ENCODE measurements at regions not wholly inside any gene's neighbourhood (a gene's known extent, or its start where the extent isn't known, plus 50 kb on each side); places are given as distances from the start of the nearest gene placed in this dataset.
A peak's percentile ranks its signal among the peaks of the same experiment; 100 is the strongest.
"Not testable (repeated sequence)": the region's sequence is repeated elsewhere in the genome, so short reads cannot be mapped to it uniquely, and the experiment has no call there.

DNA sequence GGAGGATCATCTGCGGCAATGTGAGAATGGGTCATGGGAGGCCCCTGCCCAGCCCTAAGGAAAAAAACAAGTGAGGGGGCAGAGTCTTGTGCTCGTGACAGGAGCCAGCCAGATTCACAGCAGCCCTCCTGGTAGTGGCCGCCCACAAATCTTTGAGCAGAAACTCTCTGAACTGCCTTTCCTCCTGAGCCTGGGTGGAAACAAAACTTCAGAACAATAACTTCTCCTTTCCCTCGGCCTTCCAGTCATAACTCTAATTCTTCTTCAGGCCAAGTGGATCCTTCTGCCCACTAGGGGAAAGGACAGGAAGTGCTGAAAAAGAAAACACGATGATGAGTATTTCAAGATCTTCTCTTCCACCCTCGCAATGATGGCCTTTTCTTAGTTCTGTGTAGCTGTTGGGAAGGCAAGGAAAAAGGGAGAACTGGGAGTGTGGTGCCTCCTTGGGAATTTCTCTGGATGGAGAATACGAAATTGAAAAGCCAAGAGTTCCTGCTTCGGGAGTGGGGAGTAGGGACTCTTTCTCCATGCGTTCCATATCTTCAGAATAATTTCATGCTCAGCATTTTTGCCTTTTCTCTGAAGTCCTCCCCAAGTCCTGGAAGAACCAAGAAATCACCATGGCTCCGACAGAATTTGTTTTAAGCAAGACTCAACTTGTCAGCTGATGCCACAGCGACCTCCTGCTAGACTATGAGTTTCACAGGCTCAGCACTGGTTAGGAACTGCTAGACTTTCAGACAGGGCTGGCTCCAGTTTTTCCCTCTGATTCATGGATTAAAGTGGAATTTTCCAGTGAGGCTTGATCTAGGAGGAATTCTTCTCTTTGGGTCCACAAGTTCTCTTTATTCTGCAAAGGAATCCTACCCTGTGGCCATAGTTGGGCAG is 188.9 kb downstream of the CAND1 start:
- DNase-seq = no peak

- DNase-seq = no peak
These were observed 189.4 kb upstream of the DYRK2 start for GRCh38 chr12:67459173-67459572.

DNA sequence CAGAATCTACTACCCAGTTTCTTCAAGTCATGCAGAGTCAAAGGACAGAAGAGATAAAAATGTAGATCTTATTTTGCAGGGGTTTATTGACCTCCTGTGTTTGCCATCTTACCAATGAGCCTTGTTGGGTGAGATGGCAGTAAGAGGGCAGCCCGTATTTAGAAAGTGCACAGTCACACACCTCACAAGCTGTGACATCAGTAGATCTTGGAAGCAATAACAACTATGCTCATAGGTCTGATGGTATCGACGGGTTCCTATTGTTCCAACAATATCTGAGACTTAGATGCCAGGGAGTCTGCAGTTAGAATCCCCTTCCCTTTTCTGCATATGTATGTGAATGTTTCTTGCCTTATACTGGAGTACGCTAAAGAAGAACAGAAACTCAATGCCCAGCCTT is 189.0 kb upstream of the DYRK2 start:
- no peak for DNase-seq

DNA sequence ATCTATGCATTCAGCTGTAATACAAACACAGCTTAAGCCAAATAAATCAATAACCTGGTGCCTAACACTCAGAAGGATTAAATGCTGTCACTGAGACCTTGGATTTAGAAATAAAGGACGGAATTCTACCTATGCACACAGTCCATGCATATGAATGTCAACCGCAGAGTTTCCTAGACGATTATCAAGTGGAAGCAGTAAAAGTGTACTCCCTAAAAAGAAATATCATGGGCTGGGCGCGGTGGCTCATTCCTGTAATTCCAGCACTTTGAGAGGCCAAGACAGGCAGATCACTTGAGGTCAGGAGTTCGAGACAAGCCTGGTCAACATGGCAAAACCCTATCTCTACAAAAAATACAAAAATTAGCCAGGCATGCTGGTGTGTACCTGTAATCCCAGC is 188.2 kb upstream of the DYRK2 start:
- DNase-seq = no peak

DNA sequence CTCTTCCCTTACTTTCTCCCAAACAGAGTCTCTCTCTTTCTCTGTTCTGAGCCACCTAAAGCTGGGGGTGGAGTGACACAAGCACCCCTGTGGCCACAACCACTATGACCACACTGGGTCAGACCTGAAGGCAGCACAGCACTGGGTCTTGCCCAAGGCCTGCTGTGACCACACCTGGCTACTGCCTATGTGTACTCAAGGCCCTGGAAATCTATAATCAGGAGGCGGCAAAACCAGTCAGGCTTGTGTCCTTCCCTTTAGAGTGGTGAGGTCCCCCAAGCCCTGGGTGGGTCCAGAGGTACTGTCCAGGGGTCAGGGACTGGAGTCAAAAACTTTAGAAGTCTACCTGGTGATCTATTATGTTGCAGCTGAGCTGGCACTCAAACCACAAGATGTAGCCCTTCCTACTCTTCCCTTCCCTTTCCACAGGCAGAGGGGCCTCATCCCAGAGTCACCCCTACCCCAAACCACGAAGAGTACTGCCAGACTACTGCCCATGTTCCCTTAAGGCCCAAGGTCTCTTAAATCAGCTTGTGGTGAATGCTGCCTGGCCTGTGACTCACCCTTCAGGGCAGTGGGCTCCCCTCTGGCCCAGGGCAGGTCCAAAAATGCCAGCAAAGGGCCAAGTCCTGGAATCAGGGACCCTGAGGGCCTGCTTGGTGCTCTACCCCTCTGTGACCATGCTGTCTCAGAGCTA is 179.8 kb upstream of the DYRK2 start:
- DNase-seq = no peak

- DNase-seq = no peak
These were observed 178.9 kb upstream of the DYRK2 start for GRCh38 chr12:67469666-67470065.

DNA sequence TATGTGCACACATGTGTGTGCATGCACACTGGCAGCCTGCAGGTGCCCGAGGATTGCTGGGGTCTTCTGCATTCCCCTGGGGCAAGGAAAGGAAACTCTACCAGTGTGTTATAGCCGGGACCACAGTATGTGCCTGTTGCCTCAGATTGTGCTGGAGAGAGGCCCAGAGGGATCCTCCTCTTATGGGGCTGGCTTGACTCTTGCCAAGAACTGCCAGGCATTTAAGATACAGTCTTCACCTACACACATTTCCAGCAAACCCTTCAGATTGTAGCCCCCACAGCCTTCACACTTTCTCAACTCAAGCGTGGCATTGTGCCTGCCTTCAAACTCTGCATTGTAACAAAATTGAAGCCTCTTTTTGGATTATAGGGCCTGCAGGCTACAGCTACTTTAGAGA is 176.7 kb upstream of the DYRK2 start:
- DNase-seq = no peak

- no peak for DNase-seq
These were observed 176.0 kb upstream of the DYRK2 start for GRCh38 chr12:67472539-67472938.

GRCh38 chr12:67474934-67475620 is 173.5 kb upstream of the DYRK2 start:
- DNase-seq = no peak

GRCh38 chr12:67475725-67476124 is 172.8 kb upstream of the DYRK2 start:
- DNase-seq = no peak

GRCh38 chr12:67477681-67478265 is 170.8 kb upstream of the DYRK2 start:
- no peak for DNase-seq

- DNase-seq = no peak
These were observed 165.5 kb upstream of the DYRK2 start for GRCh38 chr12:67482751-67483661.

DNA sequence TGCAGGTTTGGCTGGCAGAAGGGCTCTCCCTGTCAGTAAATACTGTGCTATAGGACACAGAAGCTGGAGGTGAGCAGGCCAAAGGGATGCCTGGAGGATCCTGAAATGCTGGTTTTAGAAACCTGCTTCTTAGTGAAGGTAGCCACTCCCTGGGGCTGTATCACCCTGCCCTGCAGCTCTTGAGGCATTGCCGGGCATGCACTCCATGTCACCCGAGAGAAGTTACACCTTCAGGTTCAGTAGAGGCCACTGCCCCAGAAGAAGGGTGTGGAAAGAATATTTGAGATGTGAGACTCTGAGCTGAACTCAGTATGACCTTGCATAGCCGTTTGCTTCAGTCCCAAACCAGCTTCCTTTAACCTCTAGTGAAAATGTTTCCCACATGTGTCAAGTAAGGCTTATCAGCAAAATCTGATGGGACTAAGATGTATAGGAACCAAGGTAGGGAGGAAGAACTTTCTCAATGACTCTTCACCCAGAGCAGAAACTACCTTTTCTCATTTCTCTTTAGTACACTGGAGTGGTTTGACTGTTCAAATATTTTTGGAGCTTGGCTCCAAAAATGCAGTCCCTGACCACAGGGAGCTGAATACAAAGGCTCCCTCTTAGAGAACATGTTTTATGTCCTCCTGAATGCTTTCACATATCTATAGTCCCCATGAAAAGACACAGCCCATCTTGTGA is 164.5 kb upstream of the DYRK2 start:
- no peak for DNase-seq

DNA sequence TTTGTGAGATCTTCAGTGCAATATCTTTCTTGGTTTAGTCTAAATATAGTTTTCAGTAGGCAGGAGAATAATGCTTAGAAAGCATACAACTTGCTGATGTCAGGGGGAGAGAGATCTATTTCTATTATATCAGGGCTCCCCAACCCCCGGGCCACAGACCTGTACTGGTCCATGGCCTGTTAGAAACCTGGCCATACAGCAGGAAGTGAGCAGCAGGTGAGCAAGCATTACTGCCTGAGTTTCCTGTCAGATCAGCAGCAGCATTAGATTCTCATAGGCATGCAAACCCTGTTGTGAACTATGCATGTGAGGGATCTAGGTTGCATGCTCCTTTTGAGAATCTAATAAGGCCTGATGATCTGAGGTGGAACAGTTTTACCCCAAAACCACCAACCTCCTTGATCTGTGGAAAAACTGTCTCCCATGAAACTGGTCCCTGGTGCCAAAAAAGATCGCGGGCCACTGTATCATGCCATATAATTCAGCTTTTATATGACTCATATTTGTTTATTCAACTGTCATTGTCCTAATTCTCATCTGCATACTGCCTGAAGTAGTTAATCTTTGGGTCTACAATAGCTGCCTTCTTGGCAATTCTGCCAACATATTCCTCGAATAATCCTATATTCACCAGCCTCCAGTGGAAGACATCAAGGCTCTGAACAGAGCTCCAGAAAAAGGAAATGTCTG is 163.6 kb upstream of the DYRK2 start:
- no peak for DNase-seq

DNA sequence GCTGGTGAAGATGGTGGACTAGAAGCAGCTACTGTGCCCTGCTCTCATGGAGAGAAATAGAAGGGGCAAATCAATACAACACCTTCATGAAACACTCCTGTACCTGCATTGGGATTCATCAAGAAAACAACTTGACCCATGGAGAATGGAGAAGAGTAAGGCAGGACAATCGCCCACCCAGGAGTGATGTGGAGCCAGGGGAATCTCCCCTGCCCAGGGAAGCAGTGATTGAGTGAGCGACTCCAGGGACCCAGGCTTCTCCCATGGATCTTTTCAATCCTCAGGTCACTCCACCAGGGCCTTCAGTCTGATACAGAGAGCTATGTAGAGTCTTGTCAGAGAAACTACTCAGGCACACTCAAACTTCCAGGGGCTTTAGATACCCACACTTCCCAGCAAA is 161.9 kb upstream of the DYRK2 start:
- DNase-seq = no peak

GRCh38 chr12:67488349-67488748 is 160.2 kb upstream of the DYRK2 start:
- DNase-seq = not testable (repeated sequence)

- no peak for DNase-seq
These were observed 159.5 kb upstream of the DYRK2 start for GRCh38 chr12:67489007-67489406.

GRCh38 chr12:67496581-67496980 is 152.0 kb upstream of the DYRK2 start:
- DNase-seq = no peak

DNA sequence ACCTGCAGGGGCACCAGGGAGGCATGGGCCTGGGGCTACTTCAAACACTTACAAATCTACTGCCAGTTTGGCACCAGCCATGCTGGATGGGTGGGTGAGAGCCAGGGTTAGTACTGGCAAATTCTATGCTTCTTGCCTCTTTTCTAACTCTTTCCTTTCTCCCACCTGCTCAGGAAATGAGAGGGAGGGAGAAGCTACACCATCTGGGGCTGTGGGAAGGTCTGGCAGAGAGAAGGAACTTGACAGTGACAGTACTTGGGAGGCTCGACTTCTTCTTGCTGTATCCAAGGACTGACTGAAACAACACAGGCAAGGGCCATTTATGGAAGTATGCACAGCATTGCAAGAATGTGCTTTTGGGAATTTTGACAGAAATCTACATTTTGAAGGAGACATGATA is 149.6 kb upstream of the DYRK2 start:
- DNase-seq = no peak

GRCh38 chr12:67501362-67501761 is 147.2 kb upstream of the DYRK2 start:
- peak; percentile 26 to 69 for DNase-seq

- DNase-seq = no peak
These were observed 144.5 kb upstream of the DYRK2 start for GRCh38 chr12:67504026-67504425.

Data from NCI-H1930 (cell line).